ENCODE measurements at regions not wholly inside any gene's neighbourhood (a gene's known extent, or its start where the extent isn't known, plus 50 kb on each side); places are given as distances from the start of the nearest gene placed in this dataset.

GRCh38 chr1:168414914-168415313 is 128.9 kb downstream of the XCL2 start:
- H3K18ac ChIP-seq (ENCODE audit: extremely low read depth, low read length): no peak overlapping the region
- no peaks in the 10 kb centered on the region for H3K9me3 ChIP-seq (ENCODE audit: insufficient read depth in 2 of 2, low read depth in 1 of 2, low read length in 1 of 2)
- no peak for FAIRE-seq
- TF ChIP-seq GTF2F1 (IDR thresholded peaks at IDR 0.05; ENCODE audit: borderline replicate concordance, low read depth, low read length) (no peak), KDM1A (IDR thresholded peaks at IDR 0.05; ENCODE audit: borderline replicate concordance, low read length) (no peak), POU5F1 (IDR thresholded peaks at IDR 0.05; ENCODE audit: low read depth, low read length) (no peak), TEAD4 (IDR thresholded peaks at IDR 0.05; ENCODE audit: low read depth, low read length) (no peak)
- no peak overlapping the region for H3K27ac ChIP-seq (ENCODE audit: low read depth, low read length)
- H3K9ac ChIP-seq (replicated peaks in 1 of 4; ENCODE audit: extremely low read depth in 1 of 4, low read depth in 3 of 4, low read length in 3 of 4): no peak overlapping the region
- no peaks in the 10 kb centered on the region for H3K79me1 ChIP-seq (ENCODE audit: low read depth, low read length)
- no peaks in the 10 kb centered on the region for H3K36me3 ChIP-seq (ENCODE audit: control insufficient read depth in 2 of 4, insufficient read depth in 4 of 4, low read length in 3 of 4)
- H2BK20ac ChIP-seq (ENCODE audit: low read length): no peak overlapping the region
- no peak overlapping the region for H2AK5ac ChIP-seq (ENCODE audit: low read depth, low read length)
- H3K14ac ChIP-seq (ENCODE audit: insufficient read length): no peak overlapping the region
- CTCF ChIA-PET (ENCODE audit: partially characterized antibody): interaction anchor here (0.8 to 1.1 kb wide), 2 partner anchors 13 to 24 kb away, joined by 3 read pairs; no protein-coding TSS in a partner anchor
- no peak overlapping the region for H4K8ac ChIP-seq (ENCODE audit: extremely low read depth, insufficient read depth, low read length)
- no peak overlapping the region for H3K23ac ChIP-seq (ENCODE audit: insufficient read length)
- POLR2A ChIA-PET (ENCODE audit: partially characterized antibody): no interaction called here
- H3K27me3 ChIP-seq (replicated peaks in 1 of 4; ENCODE audit: control insufficient read depth in 3 of 4, extremely low read depth in 1 of 4, insufficient read depth in 3 of 4, low read length in 3 of 4): no peaks in the 10 kb centered on the region
- H2AFZ ChIP-seq (ENCODE audit: low read length): no peak overlapping the region
- H2BK15ac ChIP-seq (ENCODE audit: low read length): no peak overlapping the region
- no peaks in the 10 kb centered on the region for H3K4me1 ChIP-seq (replicated peaks in 1 of 4; ENCODE audit: control insufficient read depth in 3 of 4, insufficient read depth in 4 of 4, low read length in 3 of 4)
- no peaks in the 10 kb centered on the region; the same call in 1 of the 2 replicates for H3K23me2 ChIP-seq (ENCODE audit: low read depth, low read length)
- no peak overlapping the region for H3K4me3 ChIP-seq (ENCODE audit: extremely low read depth in 1 of 4, insufficient read depth in 2 of 4, low read depth in 3 of 4, low read length in 4 of 4)
- H3K79me2 ChIP-seq (ENCODE audit: control insufficient read depth in 1 of 2, insufficient read depth in 2 of 2, low read length in 2 of 2): no peaks in the 10 kb centered on the region
- H4K20me1 ChIP-seq (replicated peaks in 1 of 2; ENCODE audit: control insufficient read depth in 1 of 2, insufficient read depth in 2 of 2, low read length in 2 of 2): no peaks in the 10 kb centered on the region
- no peak overlapping the region for H3K4me2 ChIP-seq (ENCODE audit: insufficient read depth in 1 of 2, low read depth in 2 of 2, low read length in 2 of 2)
- no peak overlapping the region for H3K56ac ChIP-seq (replicated peaks; ENCODE audit: insufficient read length, low read depth, low read length)
- no peak for DNase-seq (ENCODE audit: low read depth in 1 of 2, low spot score in 2 of 2)
- no peak overlapping the region for H2BK120ac ChIP-seq (replicated peaks; ENCODE audit: low read depth, low read length)
- no peak overlapping the region for H2BK12ac ChIP-seq (ENCODE audit: low read depth, low read length)
- no peak overlapping the region for H3K4ac ChIP-seq (replicated peaks; ENCODE audit: insufficient read length, low read depth, low read length)
- WGBS, 2 experiments (ENCODE audit: extremely low coverage in 1 of 2, insufficient coverage in 1 of 2, insufficient read length in 1 of 2, insufficient replicate concordance in 2 of 2, low coverage in 1 of 2, low lambda C conversion rate in 2 of 2, missing lambda C conversion rate in 1 of 2): 98% methylated on average over 2 of the region's 2 CpGs; no CpG with 5 or more reads in 1 of the 2 experiments
- no peak overlapping the region for H2BK5ac ChIP-seq (ENCODE audit: low read depth, low read length)
- no peak overlapping the region for H4K91ac ChIP-seq (replicated peaks; ENCODE audit: insufficient read length, low read length)
- H4K5ac ChIP-seq (ENCODE audit: insufficient read length, low read depth, low read length): no peak overlapping the region

Measured in H1 (cell line).